Fibroblast of skin of scalp (primary cell): ENCODE measurements at regions not wholly inside any gene's neighbourhood (a gene's known extent, or its start where the extent isn't known, plus 50 kb on each side); places are given as distances from the start of the nearest gene placed in this dataset.
"Not testable (repeated sequence)": the region's sequence is repeated elsewhere in the genome, so short reads cannot be mapped to it uniquely, and the experiment has no call there.

Source experiments
- DNase-seq: peaks from one replicate; pipeline ENCODE4 v3.0.0-alpha.2; 2013

DNA sequence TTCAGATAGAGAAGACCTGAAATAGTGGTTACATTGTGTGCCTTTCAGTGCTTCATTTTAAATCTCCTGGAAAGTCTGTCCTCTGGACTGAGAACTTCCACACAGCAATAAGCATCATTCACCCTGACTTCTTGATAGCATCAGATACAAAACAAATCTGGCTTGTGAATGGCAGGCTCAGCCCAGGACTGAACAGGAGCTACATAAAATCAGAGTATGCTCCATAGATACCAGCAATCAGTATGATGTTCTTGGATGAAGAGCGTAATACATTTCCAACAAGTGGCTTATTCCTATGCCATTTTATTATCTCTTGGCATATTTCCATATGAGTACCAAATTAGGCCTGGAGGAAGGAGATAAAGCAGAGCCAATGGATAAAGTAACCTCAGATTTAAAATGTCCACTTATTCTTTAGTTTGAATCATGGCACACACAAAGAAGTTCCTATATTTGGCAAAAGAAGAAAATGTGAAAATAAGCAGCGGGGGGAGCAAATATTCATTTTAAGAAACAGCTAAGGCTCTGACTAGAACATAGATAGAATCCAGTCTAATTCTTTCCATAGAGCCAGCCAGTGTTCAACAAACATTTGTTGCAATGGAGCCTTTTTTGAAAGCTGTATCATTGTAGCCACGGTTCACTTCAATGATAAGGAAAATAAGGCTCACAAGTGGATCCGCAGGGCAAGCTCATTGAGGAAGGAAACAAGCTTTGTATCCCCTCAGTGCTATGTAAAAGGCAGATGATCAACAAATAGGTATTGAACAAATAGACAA, 230.8 kb upstream of the CHAC2 start:
- DNase-seq = no peak

DNA sequence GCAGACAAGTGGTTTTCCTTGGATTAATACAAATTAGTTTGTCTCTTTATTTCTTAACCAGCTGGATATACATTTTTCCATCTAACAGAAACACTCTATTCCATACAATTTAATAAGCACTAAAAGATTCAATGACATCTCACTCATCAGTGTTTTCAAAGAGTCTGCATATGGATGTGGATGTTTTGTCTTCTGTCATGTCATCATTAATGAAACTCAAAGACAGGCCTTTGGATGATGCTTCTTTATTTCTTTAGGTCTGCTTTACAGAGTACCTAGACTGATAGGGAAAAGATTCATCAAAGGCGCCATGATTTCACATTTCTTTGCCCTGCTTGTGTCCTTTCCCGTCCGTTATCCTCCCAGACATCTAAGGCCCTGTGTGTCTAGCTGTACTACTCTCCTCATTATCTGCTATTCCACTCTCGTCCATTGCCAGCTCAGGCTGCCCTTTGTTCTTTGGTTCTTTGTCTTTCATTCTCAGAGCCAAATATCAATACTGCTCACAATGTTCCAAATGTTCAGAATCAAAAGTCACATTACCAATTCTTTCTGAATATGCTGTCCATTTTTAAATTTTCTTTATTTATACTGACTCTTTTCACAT, 232.3 kb upstream of the CHAC2 start:
- DNase-seq = no peak

DNA sequence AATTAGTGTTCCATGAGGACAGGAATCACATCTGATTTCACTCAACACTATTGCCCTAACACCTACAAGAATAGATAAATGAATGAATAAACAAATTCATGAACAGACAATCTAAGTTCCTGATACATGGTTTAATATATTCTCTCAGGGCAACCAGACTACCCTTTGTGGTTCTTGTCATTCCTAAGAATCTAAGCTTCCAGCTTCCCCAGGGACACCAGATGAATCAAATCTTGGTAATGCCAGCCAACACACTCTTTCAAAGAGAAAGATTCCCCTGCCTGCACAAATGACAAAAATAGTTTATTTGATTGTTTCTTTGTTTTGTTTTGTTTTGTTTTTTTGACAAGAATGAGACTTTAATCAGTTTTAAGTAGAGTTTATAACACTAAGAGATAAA, 237.5 kb upstream of the CHAC2 start:
- no peak for DNase-seq

DNA sequence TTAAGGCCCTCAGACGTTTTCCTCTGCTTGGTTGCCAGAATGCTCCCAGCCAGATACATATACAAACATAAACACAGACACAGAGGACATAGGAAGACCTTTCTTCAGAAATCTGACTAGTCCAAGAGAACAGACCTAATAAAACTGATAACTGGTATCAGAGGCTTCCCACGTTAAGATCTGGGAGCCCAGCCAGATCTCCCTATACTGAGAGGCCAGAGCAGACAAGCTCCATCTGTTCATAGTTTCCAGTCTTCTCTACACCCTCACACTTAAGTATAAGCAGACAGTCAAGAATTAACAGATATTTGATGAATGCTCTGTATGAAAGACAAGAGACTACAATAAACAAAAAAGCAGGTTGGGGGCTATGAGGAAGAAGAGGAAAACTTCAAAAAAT, 240.5 kb upstream of the CHAC2 start:
- no peak for DNase-seq

DNA sequence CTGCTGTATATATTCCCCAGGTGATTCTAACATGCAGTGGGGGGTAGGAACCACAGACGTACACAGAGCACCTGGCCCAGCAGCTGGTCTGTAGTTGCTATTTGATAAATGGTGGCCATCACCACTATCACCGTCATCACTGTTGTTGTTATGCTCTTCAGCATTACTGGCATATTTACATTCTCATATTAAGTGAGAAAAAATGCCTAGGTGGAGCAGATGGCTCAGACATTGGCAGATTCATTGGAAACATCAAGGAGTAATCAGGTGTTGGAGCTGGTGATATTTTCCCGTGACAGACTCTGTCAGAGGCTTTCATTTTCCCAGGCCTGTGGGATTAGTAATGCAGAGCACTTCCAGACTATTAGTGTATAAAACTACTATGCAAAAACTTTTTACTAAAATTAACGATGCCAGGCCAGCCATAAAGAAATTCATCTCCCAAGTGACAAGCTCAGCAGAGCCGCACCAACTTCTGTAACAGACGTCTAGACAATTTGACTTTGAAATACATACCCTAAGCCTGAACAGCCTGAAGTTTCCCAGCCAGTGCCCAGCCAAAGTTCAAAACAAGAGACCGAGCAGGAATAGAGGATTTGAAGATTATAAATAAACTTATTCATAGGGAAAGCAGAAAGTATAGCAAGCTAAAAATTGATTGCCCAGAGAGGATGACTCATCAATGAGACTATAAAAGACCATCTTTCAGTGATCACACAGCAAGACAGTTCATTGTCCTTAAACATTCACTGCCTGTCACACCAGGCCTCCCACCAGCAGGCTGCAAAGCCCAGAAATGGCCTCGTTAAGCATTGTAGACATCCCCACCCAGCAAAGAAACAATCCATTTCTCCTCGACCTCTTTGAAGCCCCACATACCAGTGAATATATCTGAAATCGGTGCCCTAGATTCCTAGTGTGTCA, 247.4 kb upstream of the CHAC2 start:
- no peak for DNase-seq

DNA sequence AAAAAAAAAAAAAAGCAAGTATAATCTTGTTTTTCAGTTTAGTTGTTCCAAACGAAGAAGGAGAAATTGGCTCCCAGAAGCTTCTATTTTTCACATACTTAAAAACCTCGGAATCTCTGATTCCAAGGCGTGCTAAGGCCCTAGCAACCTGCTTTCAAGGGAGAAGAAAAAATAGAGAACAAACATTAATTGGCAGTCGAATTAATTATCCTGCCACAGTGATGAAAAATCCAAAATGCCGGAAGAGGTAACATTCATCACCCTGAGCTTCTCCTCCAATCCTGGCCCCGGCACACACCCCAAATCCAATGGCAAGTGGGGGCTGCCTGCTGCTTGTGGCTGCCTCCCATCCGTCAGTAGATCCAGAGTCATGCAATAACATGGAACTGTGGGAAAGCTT, 250.2 kb upstream of the CHAC2 start:
- no peak for DNase-seq

DNA sequence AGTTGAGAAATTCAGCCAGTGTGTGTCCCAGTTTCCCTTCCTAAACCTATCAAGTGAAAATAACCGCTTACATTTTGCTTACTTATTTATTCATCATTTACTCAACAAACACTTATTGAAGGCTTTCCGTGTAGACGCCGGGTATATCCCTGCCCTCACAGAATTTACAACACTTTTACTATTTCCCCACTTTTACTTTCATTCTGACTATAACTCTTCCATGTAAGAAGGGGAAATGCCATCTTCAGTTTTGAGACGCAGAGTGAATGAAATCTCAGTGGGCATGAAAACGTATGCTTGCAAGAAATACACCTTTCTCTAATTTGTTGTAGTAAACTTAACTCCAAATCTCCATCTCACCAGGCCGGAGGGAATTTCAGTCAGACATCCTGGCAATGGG, 251.0 kb upstream of the CHAC2 start:
- DNase-seq = no peak

DNA sequence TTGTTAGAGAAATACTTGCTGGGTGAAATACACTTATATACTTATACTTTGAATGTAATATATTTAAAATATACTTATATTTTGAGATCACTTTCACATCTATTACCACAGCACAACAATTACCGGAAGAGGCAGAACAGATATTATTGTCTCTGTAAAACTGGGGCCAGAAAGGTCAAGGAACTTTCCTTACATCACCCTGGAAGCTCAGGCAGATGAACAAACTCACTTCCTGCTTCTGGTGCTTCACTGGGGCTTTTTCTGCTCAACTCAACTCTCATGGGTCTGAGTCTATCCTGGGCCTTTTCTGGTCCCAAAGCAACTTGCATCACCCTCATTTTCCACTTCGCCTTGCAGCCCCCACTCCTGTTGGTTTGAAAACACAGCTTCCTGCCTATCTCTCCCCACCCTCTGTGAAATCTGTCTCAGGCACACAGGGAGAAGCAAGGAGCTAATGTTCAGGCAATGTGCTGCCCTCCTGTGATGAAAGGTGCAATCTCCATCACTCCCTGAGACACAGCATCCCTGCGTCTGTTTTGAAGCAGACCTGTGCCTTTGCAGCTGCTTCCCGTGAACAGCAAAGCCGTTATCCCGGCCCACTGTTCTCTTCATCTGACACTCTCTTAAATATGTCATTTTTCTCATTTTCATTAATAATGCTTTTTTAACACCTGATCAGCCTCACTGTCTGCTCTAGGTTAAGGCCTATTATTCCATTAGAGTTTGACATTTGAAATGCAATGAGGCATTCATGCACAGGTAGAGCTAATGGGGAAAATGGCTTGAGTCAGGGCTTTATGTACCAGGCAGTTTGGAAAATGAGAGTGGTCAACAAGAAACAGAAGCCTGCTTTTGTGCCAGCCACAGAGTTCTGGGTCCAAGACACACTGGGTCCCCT, 251.9 kb upstream of the CHAC2 start:
- no peak for DNase-seq

DNA sequence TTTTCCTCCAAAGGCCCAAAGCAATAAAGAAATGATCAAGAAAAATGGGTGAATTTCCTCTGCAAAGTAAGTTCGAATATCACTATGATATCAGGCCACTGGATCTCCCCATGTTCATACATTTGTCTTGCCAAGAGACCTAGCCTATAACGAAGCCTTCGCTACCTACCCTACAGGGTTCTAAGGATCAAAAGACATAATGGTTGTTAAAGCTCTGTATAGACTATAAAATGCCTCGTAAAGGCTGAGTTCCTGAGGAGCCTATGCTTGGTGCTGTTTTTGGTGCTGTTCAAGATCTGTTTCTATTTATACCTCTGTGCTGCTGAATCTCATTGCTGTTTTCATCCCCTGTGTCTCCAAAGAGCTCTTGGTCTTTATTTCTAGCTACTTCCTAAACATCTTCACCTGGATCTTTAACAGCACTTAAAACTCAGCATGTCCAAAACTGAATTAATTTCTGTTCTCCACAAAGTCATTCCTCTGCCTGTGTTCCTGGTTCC, 254.4 kb upstream of the CHAC2 start:
- no peak for DNase-seq

DNA sequence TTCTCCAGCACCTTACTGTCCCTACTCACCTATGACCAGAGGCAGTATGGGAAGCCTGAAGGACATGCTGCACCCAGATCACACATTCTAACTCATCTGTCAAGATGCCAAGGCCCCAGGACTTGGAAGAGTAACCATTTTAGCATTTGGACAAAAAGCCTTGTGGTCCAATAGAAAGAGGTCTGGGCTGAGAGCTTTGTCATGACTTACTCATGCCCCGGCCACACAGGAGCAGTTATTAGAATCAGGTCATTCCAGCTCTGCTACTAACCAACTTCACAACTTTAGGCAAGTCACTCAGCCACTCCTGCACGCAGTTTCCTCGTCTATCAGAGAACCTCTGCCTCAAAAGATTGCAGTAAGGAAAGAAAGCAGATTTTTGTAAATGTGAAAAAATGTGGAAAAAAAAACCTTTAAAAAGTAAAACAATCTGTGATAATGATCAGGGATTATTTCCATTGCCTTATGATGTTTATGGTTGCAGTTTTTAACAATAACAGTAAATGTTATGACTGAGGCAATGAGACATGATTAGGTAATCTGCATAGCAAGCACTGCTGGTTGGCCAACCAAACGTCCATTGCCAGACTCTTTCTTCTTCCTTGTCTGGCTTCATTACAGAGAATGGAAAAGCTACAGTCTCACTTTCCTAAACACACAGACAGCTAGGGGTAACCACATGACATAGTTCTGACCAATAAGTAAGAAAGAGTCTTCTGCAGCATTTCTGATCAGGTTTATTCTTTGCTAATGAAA, 255.4 kb upstream of the CHAC2 start:
- no peak for DNase-seq

DNA sequence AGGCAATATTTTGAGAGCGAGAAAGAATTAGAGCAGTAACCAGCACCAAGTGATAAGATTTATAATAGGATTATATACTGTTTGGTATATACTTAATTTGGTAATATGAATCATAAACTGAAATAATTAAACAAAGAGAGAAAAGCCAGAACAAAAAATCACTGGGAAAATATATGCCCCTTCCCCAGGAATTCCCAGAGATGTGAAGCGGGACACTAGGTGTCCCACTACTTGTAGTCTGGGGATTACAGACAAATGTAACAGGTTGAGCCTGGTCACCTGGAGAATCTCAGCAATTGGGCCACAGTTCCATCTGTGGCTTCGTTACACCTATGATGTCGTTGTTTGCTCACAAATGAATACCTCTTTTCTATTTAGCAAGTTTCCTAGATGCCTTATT, 256.1 kb upstream of the CHAC2 start:
- DNase-seq = no peak

DNA sequence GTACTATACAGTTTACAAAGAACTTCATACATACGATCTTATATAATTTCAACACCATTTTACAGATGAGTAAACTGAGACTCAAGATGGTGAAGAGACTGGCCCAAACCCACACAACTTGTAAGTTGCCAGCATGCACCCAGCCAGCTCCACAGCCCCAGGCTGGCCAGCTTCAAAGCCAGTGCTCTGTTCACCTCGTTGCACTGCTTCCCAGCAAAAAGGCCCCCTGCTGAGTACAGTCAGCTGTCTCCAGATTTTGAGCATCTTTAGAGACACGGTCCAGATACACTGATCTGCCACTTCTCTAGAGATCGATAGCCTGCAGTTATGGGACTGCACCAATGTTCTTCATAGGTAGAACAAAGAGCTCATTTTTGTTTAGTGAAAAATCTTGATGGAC, 257.2 kb upstream of the CHAC2 start:
- no peak for DNase-seq

DNA sequence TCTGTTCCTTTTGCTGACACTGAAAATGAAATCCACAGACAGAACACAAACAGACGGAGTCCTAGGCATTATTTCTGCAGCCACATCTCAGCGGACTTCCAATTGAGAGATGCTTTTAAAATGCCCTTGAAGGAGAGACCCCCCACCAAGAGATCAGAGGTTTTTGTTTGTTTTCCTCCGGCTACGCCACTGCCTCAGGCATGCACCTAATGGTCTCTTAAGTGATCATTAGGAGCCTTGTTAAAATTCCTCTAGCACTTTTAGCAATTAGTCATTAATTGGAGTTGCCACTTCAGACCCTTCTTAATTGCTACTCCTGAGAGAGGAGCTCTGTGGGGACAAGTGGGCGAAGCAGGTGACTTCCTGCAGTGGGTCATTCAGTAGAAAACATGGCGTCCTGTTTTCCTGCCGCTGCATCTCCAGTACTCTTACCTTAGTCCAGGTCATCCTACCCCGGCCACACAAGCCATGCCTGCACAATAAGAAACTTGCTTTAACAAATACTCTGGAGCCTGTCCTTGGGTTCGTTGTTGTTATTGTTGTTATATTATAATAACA, 257.7 kb upstream of the CHAC2 start:
- no peak for DNase-seq

DNA sequence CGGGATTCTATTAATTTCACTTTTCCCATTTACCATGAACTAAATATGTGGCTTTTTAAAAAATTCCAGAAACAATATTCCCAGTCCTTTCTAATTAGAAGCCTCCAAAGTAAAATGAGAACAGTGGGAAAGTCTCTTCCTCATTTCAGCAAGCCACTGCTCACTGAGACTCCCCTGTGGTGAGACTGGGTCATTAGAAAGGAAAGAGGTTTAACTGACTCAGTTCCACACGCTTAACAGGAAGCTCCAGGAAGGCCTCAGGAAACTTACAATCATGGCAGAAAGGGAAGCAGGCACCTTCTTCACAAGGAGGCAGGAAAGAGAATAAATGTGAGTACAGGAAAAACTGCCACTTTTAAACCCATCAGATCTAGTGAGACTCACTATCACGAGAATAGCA, 258.9 kb upstream of the CHAC2 start:
- DNase-seq = no peak

DNA sequence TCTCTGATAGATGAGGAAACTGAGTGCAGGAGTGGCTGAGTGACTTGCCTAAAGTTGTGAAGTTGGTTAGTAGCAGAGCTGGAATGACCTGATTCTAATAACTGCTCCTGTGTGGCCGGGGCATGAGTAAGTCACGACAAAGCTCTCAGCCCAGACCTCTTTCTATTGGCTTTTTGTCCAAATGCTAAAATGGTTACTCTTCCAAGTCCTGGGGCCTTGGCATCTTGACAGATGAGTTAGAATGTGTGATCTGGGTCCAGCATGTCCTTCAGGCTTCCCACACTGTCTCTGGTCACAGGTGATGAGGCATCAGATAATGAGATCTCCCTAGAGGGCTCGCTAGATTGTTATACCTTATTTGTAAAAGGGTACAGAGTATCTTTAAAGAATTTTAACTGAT, 260.5 kb upstream of the CHAC2 start:
- not testable (repeated sequence) for DNase-seq

DNA sequence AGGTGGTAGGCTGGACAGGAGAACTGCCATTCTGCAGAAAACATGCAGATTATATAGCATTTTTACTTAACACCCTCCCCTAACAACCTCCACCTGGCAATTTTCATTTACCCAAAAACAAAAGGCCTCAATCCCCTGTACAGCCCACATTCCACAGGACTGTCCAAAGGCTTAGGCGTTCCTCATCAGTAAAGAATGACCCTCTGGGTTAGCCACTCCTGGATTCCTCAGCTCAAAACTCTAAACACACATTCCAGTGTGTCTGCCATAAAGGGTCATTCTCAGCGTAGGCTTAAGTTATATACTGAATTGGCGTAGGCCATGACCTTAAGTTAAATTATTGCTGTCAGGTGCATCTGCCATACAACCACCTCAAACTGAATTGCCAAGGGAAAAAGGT, 261.8 kb upstream of the CHAC2 start:
- DNase-seq = no peak

DNA sequence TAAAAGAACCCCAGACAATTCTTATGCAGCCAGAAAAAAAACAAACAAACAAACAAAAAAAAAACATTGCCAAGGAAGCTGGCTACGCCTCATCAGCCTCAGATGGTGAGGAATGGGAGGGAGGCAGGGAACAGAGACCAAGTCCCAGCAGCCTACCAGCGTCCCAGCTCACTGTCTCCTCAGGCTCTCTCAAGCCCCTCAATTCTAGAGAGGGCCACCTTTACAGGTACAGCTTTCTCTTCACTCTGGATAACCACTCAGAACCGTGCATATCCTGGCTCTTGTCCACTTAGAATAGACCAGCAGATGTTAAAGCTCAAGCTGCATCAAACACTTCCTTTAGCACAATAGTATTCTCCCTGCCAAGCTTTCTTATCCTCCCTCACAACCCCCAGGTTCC, 263.1 kb upstream of the CHAC2 start:
- no peak for DNase-seq

DNA sequence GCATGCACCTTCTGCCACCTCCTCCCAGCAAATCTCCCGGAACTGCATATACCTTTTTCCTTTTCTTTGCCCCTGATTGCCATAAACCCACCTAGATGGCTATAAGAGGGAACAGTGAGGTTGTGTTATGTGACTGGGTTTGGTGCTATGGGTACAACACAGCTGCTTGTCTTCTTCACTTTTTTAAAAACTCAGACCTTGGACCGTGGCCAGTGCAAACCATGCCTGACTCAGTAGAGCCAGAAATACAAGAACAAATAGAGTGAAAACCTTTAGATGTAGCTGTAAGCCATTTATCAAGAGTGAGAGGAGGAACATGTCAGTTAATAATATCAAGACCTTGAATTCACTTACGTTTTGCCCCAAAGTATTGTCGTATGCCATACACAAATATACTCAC, 267.4 kb upstream of the CHAC2 start:
- no peak for DNase-seq

DNA sequence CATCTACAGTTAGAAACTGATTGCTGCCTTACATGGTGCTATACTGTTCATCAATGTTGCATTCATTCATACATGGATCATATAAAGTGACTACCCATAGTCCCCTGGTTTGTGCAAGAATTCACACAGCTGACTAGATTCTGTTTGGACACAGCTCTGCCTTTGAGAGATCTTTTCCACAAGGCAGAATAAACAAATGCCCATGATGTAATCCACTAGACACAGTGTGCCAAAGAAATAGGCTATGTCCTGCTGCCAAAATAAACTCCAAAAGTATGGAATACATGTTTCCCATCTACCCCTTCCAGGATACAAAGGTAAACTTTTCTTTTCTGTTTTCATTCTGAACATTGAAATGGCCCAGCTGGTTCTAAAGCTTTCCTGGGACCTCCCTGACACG, 269.4 kb upstream of the CHAC2 start:
- peak; percentile 56 for DNase-seq

DNA sequence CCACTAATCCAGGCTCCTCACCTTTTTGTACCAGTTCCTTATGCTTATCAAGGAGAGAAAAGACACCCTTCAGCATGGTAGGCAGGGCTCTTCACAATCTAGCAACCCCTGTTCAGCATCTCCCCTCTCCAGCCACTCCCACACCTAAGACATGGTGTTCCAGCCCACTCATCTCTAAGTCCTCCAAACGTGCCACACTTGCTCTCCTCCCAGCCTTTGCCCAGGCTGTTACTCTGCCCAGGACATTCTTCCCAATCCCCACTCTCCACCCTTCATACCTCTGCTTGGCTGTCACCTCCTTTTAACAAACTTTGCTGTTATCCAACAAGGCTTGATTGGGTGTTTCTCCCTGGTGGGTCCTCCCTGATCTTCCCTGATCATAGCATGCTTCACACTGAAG, 270.6 kb upstream of the CHAC2 start:
- DNase-seq = no peak

DNA sequence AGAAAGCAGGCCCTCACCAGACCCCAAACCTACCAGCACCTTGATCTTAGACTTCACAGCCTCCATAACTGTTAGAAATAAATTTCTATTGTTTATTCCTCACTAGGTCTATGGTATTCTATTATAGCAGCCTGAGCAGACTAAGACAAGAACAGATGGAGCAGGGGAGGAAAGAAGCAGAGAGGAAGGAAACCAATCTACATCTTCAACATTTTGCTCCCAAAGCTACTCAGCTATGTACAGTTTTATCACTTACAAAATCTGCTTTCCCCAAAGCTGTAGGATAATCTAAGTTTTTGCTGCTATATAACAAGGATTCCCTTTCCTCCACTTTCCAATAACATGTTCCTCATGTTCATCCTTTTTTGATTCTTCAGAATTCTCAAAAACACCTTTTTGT, 274.4 kb upstream of the CHAC2 start:
- DNase-seq = no peak
